ENCODE measurements at regions not wholly inside any gene's neighbourhood (a gene's known extent, or its start where the extent isn't known, plus 50 kb on each side); places are given as distances from the start of the nearest gene placed in this dataset.

- intact Hi-C loops (cut with micrococcal nuclease), result no loop called here
- no TSS peak for BruUV-seq (replicated peaks)
- ChIA-PET RAD21 (ENCODE audit: low non-redundant PET in 1 of 2, low total read pairs in 2 of 2, uncharacterized antibody in 2 of 2, unreplicated experiment in 2 of 2) (no interaction called here), POLR2A (no interaction called here), CTCF (no interaction called here)
- H3K27ac ChIP-seq (ENCODE audit: low read depth, low read length), result no peak overlapping the region
- H3K9me3 ChIP-seq (ENCODE audit: control insufficient read depth in 1 of 2, insufficient read depth in 1 of 2, low read depth in 1 of 2, low read length in 2 of 2), result no peaks in the 10 kb centered on the region
- ATAC-seq, result no peak
- no peaks in the 10 kb centered on the region for H3K4me1 ChIP-seq (ENCODE audit: control insufficient read depth in 1 of 2, insufficient read depth in 2 of 2, low read length in 2 of 2)
- H3K4me2 ChIP-seq (ENCODE audit: low read length), result no peak overlapping the region
- no peak overlapping the region for H2AFZ ChIP-seq (ENCODE audit: low read depth, low read length, poor library complexity, severe bottlenecking)
- no peak for DNase-seq (ENCODE audit: low read depth, low spot score)
- H3K36me3 ChIP-seq (ENCODE audit: control insufficient read depth in 1 of 2, insufficient read depth in 2 of 2, low read length in 2 of 2), result no peaks in the 10 kb centered on the region
- H3K4me3 ChIP-seq (replicated peaks in 1 of 2; ENCODE audit: low read depth in 1 of 2, low read length in 2 of 2), result no peak overlapping the region
- H3K27me3 ChIP-seq (ENCODE audit: insufficient read depth, low read length), result peaks cover 26% of the 10 kb centered on the region
- H4K20me1 ChIP-seq (ENCODE audit: insufficient read depth), result no peaks in the 10 kb centered on the region; the same call in 1 of the 2 replicates
- H3K9me2 ChIP-seq (ENCODE audit: insufficient read depth), result no peaks in the 10 kb centered on the region
- no peaks in the 10 kb centered on the region for H3K79me2 ChIP-seq (ENCODE audit: insufficient read depth, low read length)
- TF ChIP-seq CTCF (IDR thresholded peaks at IDR 0.05 in 2 of 3, conservative IDR thresholded peaks at IDR 0.05 in 1 of 3; ENCODE audit: borderline replicate concordance in 1 of 3, insufficient read depth in 1 of 3, low read depth in 2 of 3, low read length in 2 of 3) (no peak), RAD21 (IDR thresholded peaks at IDR 0.05; ENCODE audit: low read depth) (no peak), YY1 (IDR thresholded peaks at IDR 0.05; ENCODE audit: extremely low read depth, insufficient replicate concordance, low read depth, low read length) (no peak), ZNF274 (IDR thresholded peaks at IDR 0.05; ENCODE audit: low read depth, low read length) (no peak), EZH2 (IDR thresholded peaks at IDR 0.05) (no peak), EGR1 (IDR thresholded peaks at IDR 0.05; ENCODE audit: low read depth) (no peak), CBX3 (IDR thresholded peaks at IDR 0.05; ENCODE audit: low read depth) (no peak), TCF7L2 (IDR thresholded peaks at IDR 0.05; ENCODE audit: borderline replicate concordance, extremely low read depth, insufficient read depth, insufficient read length) (no peak), POLR2A (IDR thresholded peaks at IDR 0.05; ENCODE audit: borderline replicate concordance, extremely low read depth, insufficient read depth, insufficient read length) (no peak), SP1 (IDR thresholded peaks at IDR 0.05; ENCODE audit: low read depth) (no peak), ZFX (IDR thresholded peaks at IDR 0.05) (no peak), JUND (IDR thresholded peaks at IDR 0.05) (no peak), SIN3A (IDR thresholded peaks at IDR 0.05; ENCODE audit: low read depth) (no peak)
- TF ChIP-seq, protein P1, sequence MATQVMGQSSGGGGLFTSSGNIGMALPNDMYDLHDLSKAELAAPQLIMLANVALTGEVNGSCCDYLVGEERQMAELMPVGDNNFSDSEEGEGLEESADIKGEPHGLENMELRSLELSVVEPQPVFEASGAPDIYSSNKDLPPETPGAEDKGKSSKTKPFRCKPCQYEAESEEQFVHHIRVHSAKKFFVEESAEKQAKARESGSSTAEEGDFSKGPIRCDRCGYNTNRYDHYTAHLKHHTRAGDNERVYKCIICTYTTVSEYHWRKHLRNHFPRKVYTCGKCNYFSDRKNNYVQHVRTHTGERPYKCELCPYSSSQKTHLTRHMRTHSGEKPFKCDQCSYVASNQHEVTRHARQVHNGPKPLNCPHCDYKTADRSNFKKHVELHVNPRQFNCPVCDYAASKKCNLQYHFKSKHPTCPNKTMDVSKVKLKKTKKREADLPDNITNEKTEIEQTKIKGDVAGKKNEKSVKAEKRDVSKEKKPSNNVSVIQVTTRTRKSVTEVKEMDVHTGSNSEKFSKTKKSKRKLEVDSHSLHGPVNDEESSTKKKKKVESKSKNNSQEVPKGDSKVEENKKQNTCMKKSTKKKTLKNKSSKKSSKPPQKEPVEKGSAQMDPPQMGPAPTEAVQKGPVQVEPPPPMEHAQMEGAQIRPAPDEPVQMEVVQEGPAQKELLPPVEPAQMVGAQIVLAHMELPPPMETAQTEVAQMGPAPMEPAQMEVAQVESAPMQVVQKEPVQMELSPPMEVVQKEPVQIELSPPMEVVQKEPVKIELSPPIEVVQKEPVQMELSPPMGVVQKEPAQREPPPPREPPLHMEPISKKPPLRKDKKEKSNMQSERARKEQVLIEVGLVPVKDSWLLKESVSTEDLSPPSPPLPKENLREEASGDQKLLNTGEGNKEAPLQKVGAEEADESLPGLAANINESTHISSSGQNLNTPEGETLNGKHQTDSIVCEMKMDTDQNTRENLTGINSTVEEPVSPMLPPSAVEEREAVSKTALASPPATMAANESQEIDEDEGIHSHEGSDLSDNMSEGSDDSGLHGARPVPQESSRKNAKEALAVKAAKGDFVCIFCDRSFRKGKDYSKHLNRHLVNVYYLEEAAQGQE (IDR thresholded peaks at IDR 0.05; ENCODE audit: low read depth), result no peak
- H3K9ac ChIP-seq (ENCODE audit: low read length), result no peak overlapping the region
Observed at GRCh38 chr7:25431956-25432450, 203.7 kb upstream of the NPVF start.

All from HCT116 (cell line).